Jurkat, Clone E6-1 (cell line): ENCODE measurements at regions not wholly inside any gene's neighbourhood (a gene's known extent, or its start where the extent isn't known, plus 50 kb on each side); places are given as distances from the start of the nearest gene placed in this dataset.

ENCODE experiments used
- DNase-seq: peaks from one replicate; pipeline ENCODE4 v3.0.0-alpha.2; 2011; ENCODE audit warnings: low read depth, low spot score
- H3K4me3 ChIP-seq: 2 replicates; pipeline ENCODE4 v1.5.1; 2011; ENCODE audit warnings: mild to moderate bottlenecking, low read length, control low read depth, moderate library complexity

- DNase-seq = no peak
- H3K4me3 ChIP-seq = no peak overlapping the region
These were observed 501.4 kb upstream of the MEF2C start for GRCh38 chr5:89384391-89384790.

- no peak for DNase-seq
- no peak overlapping the region for H3K4me3 ChIP-seq
These were observed 497.7 kb upstream of the MEF2C start for GRCh38 chr5:89380635-89381034.

- no peak overlapping the region for H3K4me3 ChIP-seq
- DNase-seq = no peak
These were observed 494.9 kb upstream of the MEF2C start for GRCh38 chr5:89377767-89378455.

- no peak for DNase-seq
- no peak overlapping the region for H3K4me3 ChIP-seq
These were observed 492.0 kb upstream of the MEF2C start for GRCh38 chr5:89374818-89375521.

- no peak overlapping the region for H3K4me3 ChIP-seq
- no peak for DNase-seq
These were observed 491.3 kb upstream of the MEF2C start for GRCh38 chr5:89374144-89374784.

- H3K4me3 ChIP-seq = no peak overlapping the region
- no peak for DNase-seq
These were observed 489.2 kb upstream of the MEF2C start for GRCh38 chr5:89372176-89372575.

GRCh38 chr5:89371646-89372045 lies 488.7 kb upstream of the MEF2C start:
- no peak for DNase-seq
- no peak overlapping the region for H3K4me3 ChIP-seq

GRCh38 chr5:89359046-89359445 lies 476.1 kb upstream of the MEF2C start:
- no peak for DNase-seq
- H3K4me3 ChIP-seq = no peak overlapping the region

- no peak for DNase-seq
These were observed 471.0 kb upstream of the MEF2C start for GRCh38 chr5:89353837-89354551.

GRCh38 chr5:89351975-89352374 lies 469.0 kb upstream of the MEF2C start:
- no peak overlapping the region for H3K4me3 ChIP-seq
- DNase-seq = no peak

More at GRCh38 chr5:89353837-89354551, 471.0 kb upstream of the MEF2C start:
- H3K4me3 ChIP-seq = no peak overlapping the region

GRCh38 chr5:89351222-89351621 lies 468.2 kb upstream of the MEF2C start:
- no peak overlapping the region for H3K4me3 ChIP-seq
- DNase-seq = no peak

- no peak for DNase-seq
- H3K4me3 ChIP-seq = no peak overlapping the region
These were observed 467.7 kb upstream of the MEF2C start for GRCh38 chr5:89350684-89351083.

- no peak for DNase-seq
- H3K4me3 ChIP-seq = no peak overlapping the region
These were observed 466.4 kb upstream of the MEF2C start for GRCh38 chr5:89349246-89349980.

- H3K4me3 ChIP-seq = no peak overlapping the region
- peak; percentile 1 for DNase-seq
These were observed 463.6 kb upstream of the MEF2C start for GRCh38 chr5:89346573-89346972.

GRCh38 chr5:89343666-89344065 lies 460.7 kb upstream of the MEF2C start:
- peak; percentile 1 for DNase-seq
- H3K4me3 ChIP-seq = no peak overlapping the region

GRCh38 chr5:89342106-89342876 lies 459.3 kb upstream of the MEF2C start:
- no peak overlapping the region for H3K4me3 ChIP-seq
- no peak for DNase-seq

- H3K4me3 ChIP-seq = no peak overlapping the region
- no peak for DNase-seq
These were observed 456.0 kb upstream of the MEF2C start for GRCh38 chr5:89338935-89339334.

- no peak overlapping the region for H3K4me3 ChIP-seq
- DNase-seq = no peak
These were observed 453.1 kb upstream of the MEF2C start for GRCh38 chr5:89336111-89336510.
